ENCODE measurements at regions not wholly inside any gene's neighbourhood (a gene's known extent, or its start where the extent isn't known, plus 50 kb on each side); places are given as distances from the start of the nearest gene placed in this dataset.

- no peak for TF ChIP-seq CTCF (IDR thresholded peaks at IDR 0.05)
- Histone ChIP-seq H3K27ac (no peak overlapping the region), H3K9me3 (no peaks in the 10 kb centered on the region), H3K27me3 (peaks cover 39% of the 10 kb centered on the region), H3K36me3 (no peaks in the 10 kb centered on the region), H3K4me1 (ENCODE audit: control insufficient read depth in 1 of 2, insufficient read depth in 1 of 2, low read depth in 1 of 2, low read length in 1 of 2) (no peaks in the 10 kb centered on the region), H3K4me3 (ENCODE audit: low read depth in 1 of 2, low read length in 1 of 2) (no peak overlapping the region)
These were observed 76.8 kb upstream of the LHX5 start for GRCh38 chr12:113548467-113548866.

GRCh38 chr12:113546916-113547863, 75.5 kb upstream of the LHX5 start:
- Histone ChIP-seq H3K4me3 (ENCODE audit: low read depth in 1 of 2, low read length in 1 of 2) (no peak overlapping the region), H3K9me3 (no peaks in the 10 kb centered on the region), H3K4me1 (ENCODE audit: control insufficient read depth in 1 of 2, insufficient read depth in 1 of 2, low read depth in 1 of 2, low read length in 1 of 2) (no peaks in the 10 kb centered on the region), H3K27ac (no peak overlapping the region), H3K27me3 (peaks cover 38% of the 10 kb centered on the region), H3K36me3 (no peaks in the 10 kb centered on the region)
- TF ChIP-seq CTCF (IDR thresholded peaks at IDR 0.05) = no peak

- H3K4me1 ChIP-seq (ENCODE audit: control insufficient read depth in 1 of 2, insufficient read depth in 1 of 2, low read depth in 1 of 2, low read length in 1 of 2) = no peaks in the 10 kb centered on the region
- no peaks in the 10 kb centered on the region for H3K9me3 ChIP-seq
- no peak overlapping the region for H3K27ac ChIP-seq
- H3K36me3 ChIP-seq = no peaks in the 10 kb centered on the region
- H3K4me3 ChIP-seq (ENCODE audit: low read depth in 1 of 2, low read length in 1 of 2) = no peak overlapping the region
- peaks cover 11% of the 10 kb centered on the region for H3K27me3 ChIP-seq
- no peak for TF ChIP-seq CTCF (IDR thresholded peaks at IDR 0.05)
These were observed 66.0 kb upstream of the LHX5 start for GRCh38 chr12:113537751-113538087.

GRCh38 chr12:113537046-113537750, 65.5 kb upstream of the LHX5 start:
- H3K4me1 ChIP-seq (ENCODE audit: control insufficient read depth in 1 of 2, insufficient read depth in 1 of 2, low read depth in 1 of 2, low read length in 1 of 2) = no peaks in the 10 kb centered on the region
- H3K4me3 ChIP-seq (ENCODE audit: low read depth in 1 of 2, low read length in 1 of 2) = no peak overlapping the region
- H3K27ac ChIP-seq = no peak overlapping the region
- no peaks in the 10 kb centered on the region for H3K36me3 ChIP-seq
- peaks cover 9% of the 10 kb centered on the region for H3K27me3 ChIP-seq
- TF ChIP-seq CTCF (IDR thresholded peaks at IDR 0.05) = no peak
- H3K9me3 ChIP-seq = no peaks in the 10 kb centered on the region

- Histone ChIP-seq H3K9me3 (no peaks in the 10 kb centered on the region), H3K4me3 (ENCODE audit: low read depth in 1 of 2, low read length in 1 of 2) (no peak overlapping the region), H3K27ac (no peak overlapping the region), H3K36me3 (no peaks in the 10 kb centered on the region), H3K27me3 (peaks cover 17% of the 10 kb centered on the region), H3K4me1 (ENCODE audit: control insufficient read depth in 1 of 2, insufficient read depth in 1 of 2, low read depth in 1 of 2, low read length in 1 of 2) (no peaks in the 10 kb centered on the region)
- no peak for TF ChIP-seq CTCF (IDR thresholded peaks at IDR 0.05)
These were observed 63.4 kb upstream of the LHX5 start for GRCh38 chr12:113535100-113535499.
